Astrocyte (in vitro differentiated cells and primary cell): ENCODE measurements at regions not wholly inside any gene's neighbourhood (a gene's known extent, or its start where the extent isn't known, plus 50 kb on each side); places are given as distances from the start of the nearest gene placed in this dataset.

ENCODE experiments used
- CTCF ChIP-seq: IDR thresholded peaks from 2 replicates; pipeline ENCODE4 v1.5.1; 2011; ENCODE audit warnings: low read depth, mild to moderate bottlenecking, inconsistent platforms, low read length, moderate library complexity; ENCODE audit not compliant: insufficient read depth
- EZH2 ChIP-seq: IDR thresholded peaks from 2 replicates; pipeline ENCODE4 v1.6.1; 2012; ENCODE audit warnings: mild to moderate bottlenecking, low read length, inconsistent platforms; ENCODE audit not compliant: insufficient read depth

GRCh38 chr21:35138665-35139381 is 89.7 kb upstream of the RUNX1 start:
- TF ChIP-seq CTCF (no peak), EZH2 (no peak)
